OCI-M2 (cell line): ENCODE measurements at regions not wholly inside any gene's neighbourhood (a gene's known extent, or its start where the extent isn't known, plus 50 kb on each side); places are given as distances from the start of the nearest gene placed in this dataset.

Source experiments
- DNase-seq: peaks from one replicate; lab custom pipeline; 2025; ENCODE audit not compliant: unreplicated experiment; lab: John Stamatoyannopoulos, UW

GRCh38 chr6:21986703-21987102, 310.1 kb downstream of the PRL start:
- no peak for DNase-seq

DNA sequence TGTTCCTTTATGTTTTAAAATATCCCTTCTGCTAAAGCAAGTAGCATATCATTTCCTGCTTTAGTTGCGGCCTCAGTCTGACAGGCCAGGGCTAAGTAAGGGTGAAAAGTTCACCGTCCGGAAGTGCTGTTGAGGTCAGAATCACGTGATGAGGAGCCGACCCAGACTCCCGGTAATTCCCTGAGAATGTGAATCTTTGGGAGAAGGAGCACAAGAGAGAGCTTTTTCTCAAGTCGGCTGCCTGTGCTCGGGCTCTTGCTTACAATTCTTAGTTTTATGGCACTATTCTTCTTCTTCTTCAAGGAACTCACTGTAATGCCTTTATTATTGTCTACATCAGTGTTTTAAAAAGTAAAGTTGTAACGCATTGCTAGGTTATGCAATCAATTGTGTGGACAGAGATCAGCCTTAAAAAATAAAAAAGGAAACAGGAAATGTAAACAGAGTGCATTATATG, 309.3 kb downstream of the PRL start:
- no peak for DNase-seq

DNA sequence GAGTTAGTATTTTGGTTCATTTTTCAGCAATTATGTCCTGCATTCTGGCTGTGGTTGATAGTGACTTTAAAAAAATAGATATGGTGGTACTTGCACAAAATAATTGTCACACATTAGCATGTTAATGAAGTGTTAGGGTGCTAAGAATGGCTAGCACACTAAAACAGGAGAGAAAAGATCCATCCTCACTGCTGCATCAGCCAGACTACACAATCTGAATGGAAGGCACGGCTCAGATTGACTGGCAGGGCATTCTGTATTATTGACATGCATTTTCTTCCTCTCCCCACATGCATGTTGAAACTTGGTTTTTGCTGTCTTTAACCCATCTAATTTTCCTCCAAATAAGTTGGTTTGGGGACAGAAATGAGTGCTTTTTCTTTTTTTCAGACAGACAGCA, 306.3 kb downstream of the PRL start:
- no peak for DNase-seq

DNA sequence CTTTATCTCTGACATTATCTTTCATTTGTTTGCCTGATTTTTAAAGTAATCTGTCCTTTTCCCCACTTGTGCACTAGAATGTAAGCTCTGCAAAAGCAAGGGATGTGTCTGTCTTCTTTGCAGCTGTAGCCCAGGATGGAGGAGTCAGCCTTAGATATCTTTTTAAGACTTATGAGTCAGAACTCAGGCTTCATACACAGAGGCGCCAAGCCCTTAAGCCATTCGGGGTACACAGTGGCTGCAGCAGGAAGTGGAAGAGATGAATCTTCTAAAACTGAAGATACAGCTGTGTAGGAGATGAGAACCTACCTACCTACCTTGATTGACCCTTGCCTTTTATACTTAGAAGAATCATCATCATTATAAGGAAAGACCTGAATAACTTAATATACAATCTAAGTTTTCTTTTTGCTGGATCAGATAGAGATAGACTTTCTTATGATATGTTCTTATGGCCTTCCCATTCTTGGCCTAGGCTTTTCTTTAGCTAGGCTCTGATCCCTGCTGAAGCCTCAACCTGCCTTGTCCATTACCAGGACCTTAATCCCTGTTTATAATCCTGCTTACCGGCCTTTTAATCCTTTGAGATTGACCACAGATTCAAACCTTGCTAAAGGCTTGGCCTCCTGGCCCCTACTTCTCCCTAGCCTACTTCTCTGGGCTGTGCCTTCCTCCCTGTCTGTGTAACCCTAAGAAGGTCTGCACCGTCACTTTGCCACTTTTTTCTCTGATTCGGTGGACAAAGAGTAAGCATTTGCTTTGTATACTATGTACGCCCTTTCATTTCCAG, 304.5 kb downstream of the PRL start:
- DNase-seq, result no peak

DNA sequence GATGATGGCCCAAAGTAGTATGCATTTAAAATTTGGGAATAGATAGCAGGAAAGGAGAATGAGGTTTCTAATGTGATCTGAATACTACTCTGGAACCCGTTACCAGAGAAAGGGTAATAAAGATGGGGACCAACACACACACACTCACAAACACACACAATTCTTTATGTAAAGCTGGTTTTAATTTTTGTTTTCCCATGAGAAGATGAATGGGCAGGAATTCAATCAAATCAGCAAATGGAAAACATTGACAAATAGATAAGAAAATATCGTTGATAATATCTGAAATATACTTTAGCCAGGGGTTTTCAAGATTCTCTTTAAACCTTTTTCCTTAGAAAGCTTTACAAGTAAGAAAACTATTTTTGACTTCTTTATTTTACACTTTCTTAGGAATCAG, 303.0 kb downstream of the PRL start:
- no peak for DNase-seq

- DNase-seq, result no peak
These were observed 302.0 kb downstream of the PRL start for GRCh38 chr6:21994821-21995220.

- DNase-seq, result no peak
These were observed 301.5 kb downstream of the PRL start for GRCh38 chr6:21995318-21995717.

- DNase-seq, result no peak
These were observed 300.3 kb downstream of the PRL start for GRCh38 chr6:21996425-21997118.

GRCh38 chr6:21997119-21998037, 299.5 kb downstream of the PRL start:
- DNase-seq, result no peak

DNA sequence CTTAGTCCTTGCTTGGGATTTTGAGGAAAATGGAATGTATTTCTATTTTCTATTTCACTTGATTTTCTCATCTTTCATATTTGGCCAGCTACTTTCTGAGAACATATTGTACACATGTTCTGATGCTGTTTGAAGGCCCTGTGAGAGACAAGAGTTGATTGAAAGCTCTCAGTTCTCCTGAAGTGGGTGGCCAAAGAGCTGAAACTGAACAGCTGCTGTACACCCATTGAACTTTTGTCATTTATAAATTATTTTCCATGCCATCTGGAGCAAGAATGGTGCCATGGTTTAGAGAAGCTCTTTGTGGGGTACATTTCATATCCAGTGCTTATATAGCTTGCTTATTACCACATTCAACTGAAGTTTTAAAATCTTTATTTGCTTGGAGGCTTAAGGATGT, 298.3 kb downstream of the PRL start:
- no peak for DNase-seq

- no peak for DNase-seq
These were observed 297.8 kb downstream of the PRL start for GRCh38 chr6:21999012-21999528.

GRCh38 chr6:21999741-22000140, 297.1 kb downstream of the PRL start:
- DNase-seq, result no peak

GRCh38 chr6:22001396-22002027, 295.3 kb downstream of the PRL start:
- DNase-seq, result no peak

GRCh38 chr6:22003287-22003686, 293.5 kb downstream of the PRL start:
- DNase-seq, result no peak

GRCh38 chr6:22006795-22007194, 290.0 kb downstream of the PRL start:
- no peak for DNase-seq

GRCh38 chr6:22007469-22007868, 289.4 kb downstream of the PRL start:
- no peak for DNase-seq

GRCh38 chr6:22008248-22008836, 288.5 kb downstream of the PRL start:
- no peak for DNase-seq

GRCh38 chr6:22010102-22010501, 286.7 kb downstream of the PRL start:
- DNase-seq, result no peak

DNA sequence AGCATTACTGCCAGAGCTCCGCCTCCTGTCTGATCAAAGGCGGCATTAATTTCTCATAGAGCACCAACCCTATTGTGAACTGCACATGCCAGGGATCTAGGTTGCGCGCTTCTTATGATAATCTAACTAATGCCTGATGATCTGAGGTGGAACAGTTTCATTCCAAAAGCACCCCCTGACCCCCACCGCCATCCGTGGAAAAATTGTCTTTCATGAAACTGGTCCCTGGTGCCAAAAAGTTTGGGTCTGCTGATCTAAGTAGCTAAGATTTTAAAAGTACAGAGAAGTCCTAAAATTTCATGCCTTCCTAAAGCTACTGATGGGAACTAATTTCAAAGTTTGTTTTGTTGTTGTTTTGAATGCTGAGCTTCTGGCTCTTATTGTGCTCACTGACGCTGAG, 281.6 kb downstream of the PRL start:
- no peak for DNase-seq

DNA sequence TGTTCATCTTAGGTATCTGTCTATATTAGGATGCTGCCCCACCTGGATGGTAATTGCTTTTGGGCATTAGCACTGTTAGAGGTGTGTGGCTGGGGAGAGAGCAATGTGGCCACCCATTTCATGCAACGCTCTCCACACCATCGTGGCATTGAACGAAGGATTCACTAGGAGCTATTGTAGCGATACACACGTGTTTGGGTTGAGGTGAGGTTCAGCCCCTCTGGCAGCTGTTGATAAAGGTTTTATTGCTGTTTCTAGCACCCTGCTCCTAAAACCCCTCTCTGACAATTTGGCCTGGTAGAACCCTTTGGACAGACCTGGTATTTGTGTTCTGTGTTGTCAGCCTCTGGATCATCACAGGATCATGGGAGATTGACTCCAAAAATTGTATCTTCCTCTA, 280.9 kb downstream of the PRL start:
- DNase-seq, result no peak
